Activated effector memory CD4-positive, alpha-beta T cell treated with anti-CD3 and anti-CD28 coated beads, Interleukin-2, amount 50 U/mL, for 16 hours (primary cell): ENCODE measurements at regions not wholly inside any gene's neighbourhood (a gene's known extent, or its start where the extent isn't known, plus 50 kb on each side); places are given as distances from the start of the nearest gene placed in this dataset.

ENCODE experiments used
- DNase-seq: peaks from one replicate; pipeline ENCODE4 v3.0.0-alpha.2; 2020

- no peak for DNase-seq
Observed at GRCh38 chr13:59441596-59442280, 722.0 kb downstream of the DIAPH3 start.

DNA sequence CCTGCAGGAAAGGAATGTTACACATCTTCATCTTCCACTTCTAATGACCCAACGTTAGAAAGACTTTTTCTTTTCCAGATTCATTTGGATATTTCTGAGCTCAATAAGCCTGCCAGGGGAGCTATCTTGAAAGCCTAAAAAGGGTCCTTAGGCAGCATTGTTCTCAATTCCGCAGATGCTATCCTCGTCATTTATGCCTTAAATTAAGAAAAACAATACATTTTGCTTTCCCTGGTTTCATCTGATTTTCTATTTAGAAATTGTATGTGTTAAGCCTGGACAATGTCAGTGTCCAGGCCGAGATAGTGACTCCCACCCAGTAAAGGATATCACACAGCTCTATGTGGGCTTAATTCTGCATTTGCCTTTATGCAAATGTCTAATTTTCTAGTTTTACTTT is 721.3 kb downstream of the DIAPH3 start:
- no peak for DNase-seq

GRCh38 chr13:59442944-59443486 is 720.7 kb downstream of the DIAPH3 start:
- no peak for DNase-seq

DNA sequence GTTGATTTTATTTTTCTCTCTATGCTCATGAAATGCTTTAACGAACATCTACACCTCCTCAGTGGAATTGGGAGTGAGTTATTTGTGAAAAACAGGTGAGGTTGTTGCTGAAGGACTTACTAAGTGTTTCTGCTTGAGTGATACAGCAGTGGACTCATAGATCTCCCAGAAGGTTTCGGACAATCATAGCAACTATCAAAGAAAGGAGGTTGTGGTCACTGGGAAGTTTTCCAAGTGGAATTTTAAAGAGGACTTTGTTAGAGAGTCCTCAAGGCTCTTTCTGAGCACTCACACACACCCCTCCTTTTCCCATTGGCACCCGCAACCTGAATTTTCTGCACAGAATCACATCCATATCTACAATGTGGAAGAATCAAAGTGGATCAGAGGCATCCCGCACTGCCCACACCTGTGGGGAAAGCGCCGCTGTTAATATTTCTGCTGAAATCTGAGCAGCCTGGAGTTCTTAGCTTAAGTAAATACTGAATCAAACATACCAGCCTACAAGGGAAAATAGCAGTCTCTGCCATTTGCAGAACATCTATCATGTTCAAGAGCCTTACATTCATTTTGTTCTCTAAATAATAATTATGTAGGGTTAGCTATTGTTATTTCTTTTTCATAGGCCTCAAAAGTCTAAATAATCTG is 719.4 kb downstream of the DIAPH3 start:
- no peak for DNase-seq

DNA sequence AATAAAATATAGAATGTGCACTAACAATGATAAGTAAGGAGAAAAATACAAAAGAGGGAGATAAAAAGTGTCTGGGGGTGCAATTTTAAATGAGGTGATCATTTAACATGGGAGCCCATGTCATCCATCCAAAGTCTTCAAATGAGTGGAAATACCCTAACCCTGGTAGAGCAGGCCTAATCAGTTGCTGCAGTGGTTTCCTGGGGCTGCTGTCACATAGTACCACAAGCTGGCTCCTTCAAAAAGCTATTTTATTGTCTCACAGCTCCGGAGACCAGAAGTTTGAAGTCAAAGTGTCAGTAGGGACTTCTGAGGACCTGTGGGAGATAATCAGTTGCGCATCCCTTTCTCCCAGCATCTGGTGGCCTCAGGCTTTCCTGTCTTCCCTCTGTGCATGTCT is 717.9 kb downstream of the DIAPH3 start:
- no peak for DNase-seq

DNA sequence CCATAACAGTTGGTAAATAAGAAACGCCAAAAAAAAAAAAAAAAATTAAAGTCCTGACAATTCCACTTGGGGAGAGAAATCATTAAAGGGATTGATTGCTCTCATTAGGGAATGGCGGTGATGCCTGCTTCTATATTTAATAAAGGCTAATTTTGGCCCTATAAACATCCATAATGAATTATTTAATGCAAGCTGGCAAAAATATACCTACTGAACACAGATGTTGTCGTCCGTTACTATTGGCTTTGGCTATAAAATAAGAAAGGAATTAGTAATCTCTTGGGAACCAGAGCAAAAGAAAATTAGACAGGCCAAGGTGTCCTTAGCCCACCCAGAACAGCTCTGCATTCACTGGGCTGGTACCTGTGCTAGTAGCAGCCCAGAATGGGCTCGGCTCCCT is 717.3 kb downstream of the DIAPH3 start:
- DNase-seq = no peak

GRCh38 chr13:59447031-59447430 is 716.7 kb downstream of the DIAPH3 start:
- no peak for DNase-seq

DNA sequence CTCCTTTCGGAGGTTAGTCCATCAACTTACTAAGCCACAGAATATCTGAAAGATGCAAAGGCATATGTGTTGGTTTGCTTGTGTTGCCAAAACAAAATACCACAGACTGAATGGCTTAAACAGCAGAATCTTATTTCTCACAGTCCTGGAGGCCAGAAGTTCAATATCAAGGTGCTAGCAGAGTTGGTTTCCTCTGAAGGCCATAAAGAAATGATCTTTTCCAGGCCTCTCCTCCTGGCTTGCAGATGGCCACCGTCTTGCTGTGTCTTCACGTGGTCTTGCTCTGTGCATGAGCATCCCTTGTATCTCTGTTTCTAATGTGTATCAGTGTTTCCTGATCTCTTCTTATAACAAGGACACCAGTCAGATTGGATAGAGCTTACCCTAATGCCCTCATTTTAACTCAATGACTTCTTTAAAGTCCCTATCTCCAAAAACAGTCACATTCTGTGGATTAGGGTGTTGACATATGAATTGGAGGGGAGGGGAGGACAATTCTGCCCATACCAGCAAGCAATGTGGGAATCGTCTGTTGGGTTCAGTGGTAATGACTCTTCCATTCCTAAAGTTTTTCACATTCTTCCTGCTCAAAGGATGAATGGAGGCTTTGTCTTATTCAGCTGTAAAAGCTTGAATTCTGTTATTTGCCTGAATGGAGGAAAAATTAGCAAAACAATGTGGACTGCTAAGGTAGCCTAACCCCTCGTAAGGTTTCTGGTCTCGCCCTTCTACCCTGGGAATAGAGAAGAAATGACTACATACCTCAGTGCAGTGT is 715.7 kb downstream of the DIAPH3 start:
- no peak for DNase-seq

- no peak for DNase-seq
Observed at GRCh38 chr13:59449750-59450149, 714.0 kb downstream of the DIAPH3 start.

DNA sequence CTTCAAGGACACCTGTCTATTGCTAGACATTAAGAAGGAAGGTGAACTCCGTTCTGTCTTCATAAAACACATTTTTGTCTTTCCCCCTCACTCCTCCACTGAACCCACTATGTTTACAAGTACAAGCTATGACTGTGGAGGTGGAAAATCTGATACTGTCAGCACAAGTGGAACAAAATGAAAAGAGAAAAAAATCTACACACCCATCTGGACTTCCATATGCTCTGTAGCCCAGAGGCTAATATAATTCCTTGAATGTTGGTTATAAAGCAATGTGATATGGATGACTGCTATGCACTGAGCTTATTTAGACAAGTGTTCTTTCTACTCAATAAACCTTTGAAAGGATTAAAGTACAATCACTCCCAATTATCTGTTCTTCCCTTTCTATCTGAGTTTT is 713.5 kb downstream of the DIAPH3 start:
- DNase-seq = no peak

- DNase-seq = no peak
Observed at GRCh38 chr13:59451236-59451635, 712.5 kb downstream of the DIAPH3 start.

DNA sequence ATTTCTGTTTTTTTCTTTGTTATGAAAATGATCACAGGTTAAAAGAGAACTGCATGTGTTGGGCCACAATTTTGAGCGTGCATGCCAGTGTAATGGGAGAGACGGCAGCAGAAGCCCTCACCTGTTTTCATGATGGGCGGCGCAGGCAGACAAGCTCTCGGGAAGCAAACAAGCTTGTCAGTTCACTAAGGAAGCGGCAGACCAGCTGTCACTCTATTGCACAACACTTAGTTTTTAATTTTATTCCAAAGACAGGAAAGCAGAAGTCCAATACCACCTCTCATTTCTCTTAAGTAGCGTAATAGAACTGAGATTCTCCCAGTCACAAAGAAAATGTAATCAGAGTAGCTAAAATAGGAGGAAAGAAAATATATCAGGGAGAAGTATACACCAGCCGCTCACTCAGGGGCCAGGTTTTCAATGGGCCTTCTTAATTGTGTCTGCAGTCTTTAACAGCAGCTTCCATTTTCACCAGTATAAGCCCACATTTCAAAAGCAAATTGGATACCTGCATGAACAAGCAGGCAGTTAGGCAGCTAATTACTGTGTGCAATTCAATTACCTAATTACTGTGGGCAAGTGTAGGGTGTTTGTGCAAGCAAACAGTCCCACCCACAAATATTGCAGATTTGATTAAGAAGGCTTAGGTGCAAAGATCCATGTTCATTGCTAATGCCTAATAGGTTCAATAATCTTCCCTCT is 711.4 kb downstream of the DIAPH3 start:
- DNase-seq = no peak

DNA sequence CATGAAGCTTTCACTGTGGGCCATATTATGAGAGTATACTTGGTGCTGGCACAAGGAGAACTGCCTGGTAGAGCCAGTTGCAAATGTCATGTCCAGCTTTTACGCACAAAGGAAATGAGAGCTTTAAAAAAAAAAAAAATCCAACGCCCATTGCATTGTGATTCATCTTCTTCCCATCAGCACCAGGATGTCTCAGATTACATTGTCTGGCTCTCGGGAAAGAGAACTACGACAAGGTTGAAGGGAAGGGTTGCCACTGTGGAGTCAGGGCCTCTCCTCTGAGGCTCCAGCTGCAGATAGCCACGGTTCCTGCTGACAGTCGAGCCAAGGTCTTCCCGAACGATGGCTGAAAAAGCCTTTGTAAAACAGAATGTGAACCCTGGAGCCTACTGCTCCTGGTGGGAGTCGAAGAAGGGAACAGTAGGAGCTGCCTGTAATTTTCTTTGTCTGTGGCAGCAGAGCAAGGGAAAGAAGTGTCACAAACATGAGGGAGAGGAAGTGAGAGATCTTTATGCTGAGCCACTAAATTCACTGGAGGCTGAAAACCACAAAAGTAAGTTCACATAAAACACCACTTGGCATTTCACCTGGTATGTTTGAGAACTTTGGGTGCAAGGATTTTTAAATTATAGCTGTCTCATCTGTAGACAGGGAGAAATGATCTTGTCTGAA is 704.7 kb downstream of the DIAPH3 start:
- no peak for DNase-seq

GRCh38 chr13:59459972-59460371 is 703.8 kb downstream of the DIAPH3 start:
- no peak for DNase-seq

DNA sequence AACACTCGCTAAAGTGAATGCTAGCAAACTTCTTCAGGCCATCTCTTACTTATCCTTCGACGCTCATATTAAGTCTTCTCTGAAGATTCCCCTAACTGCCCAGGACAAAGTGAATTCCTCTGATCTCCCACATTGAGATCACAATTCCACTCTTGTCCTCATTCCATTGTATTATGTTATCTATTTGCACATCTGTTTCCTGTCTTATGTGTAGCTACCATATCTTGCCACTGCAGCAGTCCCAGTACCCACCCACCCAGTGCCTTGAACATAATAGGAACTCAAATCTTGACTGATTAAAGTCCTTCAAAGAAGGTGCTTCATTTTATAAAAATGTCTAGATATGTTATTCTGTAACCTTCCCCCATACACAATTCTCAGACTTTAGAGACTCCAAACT is 702.3 kb downstream of the DIAPH3 start:
- DNase-seq = no peak

GRCh38 chr13:59463023-59463422 is 700.7 kb downstream of the DIAPH3 start:
- DNase-seq = no peak

DNA sequence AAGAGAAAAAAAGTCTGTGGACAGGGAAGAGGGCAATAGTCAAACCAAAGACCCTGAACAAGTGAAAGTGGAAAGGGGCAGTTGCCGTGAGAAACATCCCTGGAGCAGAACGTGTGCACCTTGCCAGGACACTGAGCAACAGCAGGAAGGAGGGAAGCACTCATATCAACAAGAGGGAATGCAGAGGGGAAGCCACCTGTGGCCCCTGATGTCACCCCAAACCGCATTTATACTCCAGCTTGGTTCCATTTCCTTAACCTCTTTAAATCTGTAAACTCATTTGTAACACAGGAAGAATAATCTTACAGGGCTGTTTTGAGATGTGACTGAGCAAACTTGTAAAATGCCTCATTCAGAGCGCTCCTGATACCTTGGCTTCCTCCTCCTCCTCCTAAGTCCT is 698.8 kb downstream of the DIAPH3 start:
- DNase-seq = no peak

- no peak for DNase-seq
Observed at GRCh38 chr13:59468396-59468795, 695.3 kb downstream of the DIAPH3 start.

- no peak for DNase-seq
Observed at GRCh38 chr13:59471106-59471505, 692.6 kb downstream of the DIAPH3 start.

GRCh38 chr13:59472134-59472533 is 691.6 kb downstream of the DIAPH3 start:
- no peak for DNase-seq

DNA sequence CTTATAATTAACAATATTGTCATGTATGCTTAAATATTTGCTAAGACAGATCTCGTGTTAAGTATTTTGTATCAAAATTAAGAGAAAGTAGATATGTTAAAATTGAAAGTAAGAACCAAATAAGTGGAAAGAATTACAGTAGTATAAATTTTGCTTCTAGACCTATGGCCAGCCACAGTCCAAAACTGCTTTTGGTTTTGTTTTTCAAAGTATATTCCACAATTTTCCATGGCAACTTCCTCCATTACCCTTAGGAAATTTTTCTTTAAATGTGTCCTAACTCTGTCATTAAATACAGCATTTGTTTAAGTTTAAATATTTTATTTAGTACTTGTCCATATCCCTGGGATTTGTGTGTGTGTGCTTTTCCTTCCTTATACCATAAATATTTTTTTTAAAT is 689.0 kb downstream of the DIAPH3 start:
- DNase-seq = no peak

DNA sequence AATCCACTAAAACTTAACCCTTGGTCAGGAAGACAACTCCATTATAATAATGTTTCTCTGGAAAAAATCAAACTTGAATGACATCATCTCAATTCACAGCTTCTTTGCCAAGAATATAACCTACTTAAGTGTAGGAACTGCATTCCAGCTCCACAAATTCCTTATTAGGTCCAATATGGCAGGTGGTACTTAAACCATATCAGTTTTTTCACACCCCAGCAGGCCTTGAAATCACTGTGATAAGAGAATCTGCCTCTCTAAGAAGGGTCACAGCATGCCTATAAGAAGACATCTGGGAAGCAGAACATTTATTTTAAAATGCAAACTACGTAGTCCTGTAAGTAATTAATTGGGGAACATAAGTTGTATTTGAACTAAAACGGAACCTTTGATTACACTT is 687.8 kb downstream of the DIAPH3 start:
- no peak for DNase-seq

DNA sequence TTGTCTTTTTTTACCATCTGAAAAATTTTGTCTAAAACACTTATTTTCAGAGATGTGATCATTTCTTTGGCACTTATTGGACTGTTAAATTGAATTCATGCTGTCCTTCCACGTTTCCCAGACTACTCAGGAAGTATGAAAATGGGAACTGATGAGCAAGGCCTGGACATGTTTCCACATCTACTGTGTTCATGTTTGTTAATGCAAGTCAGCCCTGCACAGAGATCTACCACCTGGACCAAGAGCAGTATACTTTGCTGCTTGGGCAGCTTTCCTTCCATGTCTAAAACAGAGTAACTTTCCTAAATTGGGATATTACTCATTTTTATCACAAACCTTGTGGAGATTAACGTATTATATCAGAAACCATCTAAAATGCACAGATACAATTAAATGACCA is 687.4 kb downstream of the DIAPH3 start:
- DNase-seq = no peak
